IMR-90 (cell line): ENCODE measurements at regions not wholly inside any gene's neighbourhood (a gene's known extent, or its start where the extent isn't known, plus 50 kb on each side); places are given as distances from the start of the nearest gene placed in this dataset.

Experiments
- ATAC-seq: fragments of 200-7000 bp; cut with Tn5 transposase; 2 replicates; pipeline ENCODE4 v1.9.1; 2020; ENCODE audit warnings: low read depth, mild to moderate bottlenecking, moderate library complexity
- BruUV-seq: library from RNA; stranded (reverse); fragments of 400-500 nt; replicated peaks from 2 replicates; lab custom pipeline; 2021; lab: Mats Ljungman, UMichigan
- CTCF ChIA-PET: fragments of 300-600 bp; formaldehyde crosslinking; extraction: SDS; loops from one replicate; lab custom pipeline; 2021; ENCODE audit warnings: antibody characterized with exemption; lab: Yijun Ruan, JAX
- POLR2A ChIA-PET: fragments of 300-600 bp; sonication (Branson Sonifier 250); formaldehyde crosslinking; loops from one replicate; lab custom pipeline; 2022; ENCODE audit warnings: antibody characterized with exemption; ENCODE audit not compliant: unreplicated experiment; lab: Charles Lee
- DNase-seq: peaks from one replicate; pipeline ENCODE4 v3.0.0; 2013
- H2AFZ ChIP-seq: replicated peaks from 2 replicates; pipeline ENCODE3; 2013; ENCODE audit warnings: low read length, mild to moderate bottlenecking; ENCODE audit not compliant: poor library complexity
- H2AK5ac ChIP-seq: 2 replicates; pipeline ENCODE4 v1.6.1; 2013; ENCODE audit warnings: low read depth, low read length, inconsistent platforms
- H2AK9ac ChIP-seq: replicated peaks from 2 replicates; pipeline ENCODE3; 2013; ENCODE audit warnings: mild to moderate bottlenecking, low read depth, low read length, moderate library complexity; ENCODE audit not compliant: poor library complexity
- H2BK120ac ChIP-seq: 2 replicates; pipeline ENCODE4 v1.6.1; 2013; ENCODE audit warnings: low read depth, low read length, inconsistent platforms
- H2BK15ac ChIP-seq: 3 replicates; pipeline ENCODE4 v1.6.1; 2013; ENCODE audit warnings: low read depth, low read length, inconsistent platforms
- H2BK20ac ChIP-seq: 2 replicates; pipeline ENCODE4 v1.6.1; 2013; ENCODE audit warnings: low read depth, mild to moderate bottlenecking, inconsistent platforms, low read length, moderate library complexity
- H2BK5ac ChIP-seq: 2 replicates; pipeline ENCODE4 v1.6.1; 2013; ENCODE audit warnings: mild to moderate bottlenecking, low read depth, low read length, inconsistent platforms; ENCODE audit not compliant: poor library complexity, severe bottlenecking
- H3K14ac ChIP-seq: replicated peaks from 2 replicates; pipeline ENCODE4 v1.6.1; 2013; ENCODE audit warnings: low read depth, low read length, inconsistent platforms
- H3K18ac ChIP-seq: 2 replicates; pipeline ENCODE4 v1.6.1; 2013; ENCODE audit warnings: low read depth, low read length, control low read depth
- H3K23ac ChIP-seq: 2 replicates; pipeline ENCODE4 v1.6.1; 2013; ENCODE audit warnings: low read depth, low read length, inconsistent platforms
- H3K27ac ChIP-seq: 2 replicates; pipeline ENCODE4 v1.5.1; 2013; ENCODE audit warnings: mild to moderate bottlenecking, control low read depth, low read length; ENCODE audit not compliant: insufficient read depth
- H3K27me3 ChIP-seq: 2 replicates; pipeline ENCODE4 v1.6.1; 2013; ENCODE audit warnings: low read length; ENCODE audit not compliant: control insufficient read depth, insufficient read depth
- H3K36me3 ChIP-seq: 2 replicates; pipeline ENCODE4 v1.6.1; 2013; ENCODE audit warnings: low read length, mixed read lengths; ENCODE audit not compliant: control insufficient read depth, insufficient read depth
- H3K4ac ChIP-seq: 2 replicates; pipeline ENCODE4 v1.6.1; 2013; ENCODE audit warnings: low read depth, low read length, inconsistent platforms
- H3K4me1 ChIP-seq: 2 replicates; pipeline ENCODE4 v1.6.1; 2013; ENCODE audit warnings: low read length, mixed read lengths; ENCODE audit not compliant: control insufficient read depth, insufficient read depth
- H3K4me2 ChIP-seq: 2 replicates; pipeline ENCODE4 v1.6.1; 2013; ENCODE audit warnings: low read depth, mild to moderate bottlenecking, control low read depth, low read length, moderate library complexity
- H3K4me3 ChIP-seq: 2 replicates; pipeline ENCODE4 v1.5.1; 2013; ENCODE audit warnings: low read depth, mild to moderate bottlenecking, control low read depth, low read length, moderate library complexity; ENCODE audit not compliant: insufficient read depth
- H3K56ac ChIP-seq: 2 replicates; pipeline ENCODE4 v1.6.1; 2013; ENCODE audit warnings: low read length, inconsistent platforms; ENCODE audit not compliant: insufficient read depth; ENCODE audit errors: extremely low read depth
- H3K79me1 ChIP-seq, 2 experiments: 2 replicates each; pipeline ENCODE4 v1.6.1; 2013; ENCODE audit warnings: low read length in 2 of 2, inconsistent platforms in 1 of 2, low read depth in 1 of 2
- H3K9ac ChIP-seq: 2 replicates; pipeline ENCODE4 v1.6.1; 2013; ENCODE audit warnings: low read depth, low read length, control low read depth
- H3K9me1 ChIP-seq: 2 replicates; pipeline ENCODE4 v1.6.1; 2013; ENCODE audit warnings: low read length, inconsistent platforms; ENCODE audit not compliant: insufficient read depth
- H3K9me3 ChIP-seq: 2 replicates; pipeline ENCODE4 v1.6.1; 2013; ENCODE audit warnings: low read length; ENCODE audit not compliant: control insufficient read depth, insufficient read depth
- H4K20me1 ChIP-seq: 2 replicates; pipeline ENCODE4 v1.6.1; 2013; ENCODE audit warnings: low read length, inconsistent platforms; ENCODE audit not compliant: insufficient read depth
- H4K5ac ChIP-seq: 2 replicates; pipeline ENCODE4 v1.6.1; 2013; ENCODE audit warnings: mild to moderate bottlenecking, low read depth, low read length, control low read depth
- H4K8ac ChIP-seq, 2 experiments: 2 replicates each; pipeline ENCODE4 v1.6.1; 2013; ENCODE audit warnings: low read depth in 2 of 2, low read length in 2 of 2, control low read depth in 1 of 2, inconsistent platforms in 1 of 2
- H4K91ac ChIP-seq: 2 replicates; pipeline ENCODE4 v1.6.1; 2013; ENCODE audit warnings: low read depth, low read length, inconsistent platforms; ENCODE audit not compliant: insufficient read depth
- BHLHE40 ChIP-seq: fragments of 150-350 bp; IDR thresholded peaks from 2 replicates; pipeline ENCODE4 v1.6.1; 2016; ENCODE audit warnings: mild to moderate bottlenecking, low read depth, low read length
- CEBPB ChIP-seq: IDR thresholded peaks from 2 replicates; pipeline ENCODE4 v1.6.1; 2012; ENCODE audit warnings: low read depth, low read length, improper control_type of control experiment
- CHD1 ChIP-seq: IDR thresholded peaks from 2 replicates; pipeline ENCODE4 v1.6.1; 2012; ENCODE audit warnings: low read depth, low read length, improper control_type of control experiment
- FOS ChIP-seq: fragments of 150-350 bp; IDR thresholded peaks from 2 replicates; pipeline ENCODE4 v1.6.1; 2016; ENCODE audit warnings: low read depth, low read length
- MAFK ChIP-seq: IDR thresholded peaks from 2 replicates; pipeline ENCODE4 v1.6.1; 2012; ENCODE audit warnings: low read depth, low read length, improper control_type of control experiment
- MAZ ChIP-seq: IDR thresholded peaks from 2 replicates; pipeline ENCODE4 v1.6.1; 2012; ENCODE audit warnings: low read depth, mild to moderate bottlenecking, low read length, improper control_type of control experiment, moderate library complexity, borderline replicate concordance
- MXI1 ChIP-seq: IDR thresholded peaks from 2 replicates; pipeline ENCODE4 v1.6.1; 2012; ENCODE audit warnings: low read depth, mild to moderate bottlenecking, low read length, moderate library complexity, borderline replicate concordance
- NFE2L2 ChIP-seq: fragments of 150-350 bp; IDR thresholded peaks from 2 replicates; pipeline ENCODE4 v1.6.1; 2016; ENCODE audit warnings: low read depth, mild to moderate bottlenecking, low read length
- POLR2A ChIP-seq: IDR thresholded peaks from 2 replicates; pipeline ENCODE4 v1.6.1; 2012; ENCODE audit warnings: mild to moderate bottlenecking, low read depth, low read length
- RAD21 ChIP-seq: IDR thresholded peaks from 2 replicates; pipeline ENCODE4 v1.6.1; 2012; ENCODE audit warnings: low read length, improper control_type of control experiment
- RCOR1 ChIP-seq: IDR thresholded peaks from 2 replicates; pipeline ENCODE4 v1.6.1; 2012; ENCODE audit warnings: mild to moderate bottlenecking, low read length, improper control_type of control experiment; ENCODE audit not compliant: insufficient replicate concordance
- RFX5 ChIP-seq: IDR thresholded peaks from 2 replicates; pipeline ENCODE4 v1.8.0; 2012; ENCODE audit warnings: low read depth, mild to moderate bottlenecking, low read length, moderate library complexity
- SMC3 ChIP-seq: fragments of 150-350 bp; IDR thresholded peaks from 2 replicates; pipeline ENCODE4 v1.6.1; 2016; ENCODE audit warnings: low read depth, mild to moderate bottlenecking, antibody characterized with exemption, low read length, moderate library complexity
- dilution Hi-C: fragments of 300-500 bp; cut with HindIII; formaldehyde crosslinking; loops from one replicate; pipeline ENCODE4 v1.14.3; 2018; ENCODE audit warnings: low sequenced_read_pairs; ENCODE audit not compliant: unreplicated experiment
- in situ Hi-C: fragments of 300-500 bp; cut with MboI; formaldehyde crosslinking; loops from 3 replicates; pipeline ENCODE4 v1.14.3; 2019; ENCODE audit warnings: low sequenced_read_pairs, inconsistent platforms, mixed read lengths
- intact Hi-C: fragments of 100-400 bp; cut with micrococcal nuclease; formaldehyde crosslinking; loops from 2 replicates; pipeline ENCODE4 v1.10.0; 2022
- TF ChIP-seq, protein P1 (sequence below): conservative IDR thresholded peaks from 2 replicates; pipeline ENCODE4 v1.5.1; 2012; ENCODE audit warnings: mild to moderate bottlenecking, low read depth, low read length, improper control_type of control experiment
- TF ChIP-seq, protein P2 (sequence below): fragments of 150-350 bp; IDR thresholded peaks from 2 replicates; pipeline ENCODE4 v1.6.1; 2017; ENCODE audit warnings: mild to moderate bottlenecking, antibody characterized with exemption, low read length, low read depth
- TF ChIP-seq, protein P3 (sequence below): fragments of 150-350 bp; IDR thresholded peaks from 2 replicates; pipeline ENCODE4 v1.6.1; 2016; ENCODE audit warnings: low read depth, mild to moderate bottlenecking, low read length, moderate library complexity, borderline replicate concordance

DNA sequence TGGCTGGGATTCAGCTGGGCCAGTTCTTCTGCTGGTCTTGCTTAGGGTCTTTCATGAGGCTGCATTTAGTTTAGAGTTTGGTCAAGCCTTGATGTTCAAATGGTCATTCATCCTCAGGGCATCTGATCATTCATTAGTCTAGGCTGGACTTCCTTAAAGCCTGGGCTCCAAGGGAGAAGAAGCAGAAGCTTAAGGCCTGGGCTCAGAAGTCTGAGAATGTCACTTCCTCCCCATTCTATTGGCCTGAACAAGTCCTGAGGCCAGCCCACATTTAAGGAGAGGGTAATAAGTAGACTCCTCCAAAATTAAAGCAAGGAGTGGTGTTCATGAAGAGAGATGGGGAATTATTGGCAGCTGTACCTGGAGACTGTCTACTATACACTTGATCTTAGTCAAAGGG is 193.2 kb upstream of the HABP2 start:
- Histone ChIP-seq H2BK15ac (no peak overlapping the region), H3K14ac (no peak overlapping the region), H2AFZ (no peak overlapping the region), H2BK20ac (no peak overlapping the region), H4K20me1 (no peaks in the 10 kb centered on the region), H3K9me1 (no peaks in the 10 kb centered on the region), H3K4me3 (no peak overlapping the region), H3K4me2 (no peak overlapping the region), H3K4ac (no peak overlapping the region), H3K9me3 (no peaks in the 10 kb centered on the region), H3K56ac (no peak overlapping the region), H3K4me1 (no peaks in the 10 kb centered on the region), H2BK5ac (no peak overlapping the region), H3K79me1 (no peaks in the 10 kb centered on the region), H2BK120ac (no peak overlapping the region), H2AK5ac (no peak overlapping the region), H4K8ac (no peak overlapping the region), H3K36me3 (no peaks in the 10 kb centered on the region), H3K9ac (no peak overlapping the region), H2AK9ac (no peak overlapping the region), H3K18ac (no peak overlapping the region), H3K27me3 (peaks cover 4% of the 10 kb centered on the region), H3K23ac (no peak overlapping the region), H3K27ac (no peak overlapping the region), H4K5ac (no peak overlapping the region), H4K91ac (no peak overlapping the region)
- intact Hi-C loops (no loop called here), dilution Hi-C loops (no loop called here), in situ Hi-C loops (no loop called here)
- BruUV-seq, result no TSS peak
- ChIA-PET POLR2A (no interaction called here), CTCF (no interaction called here)
- no peak for DNase-seq
- TF ChIP-seq MXI1, result no peak
- no peak for TF ChIP-seq RFX5
- TF ChIP-seq, protein P1, sequence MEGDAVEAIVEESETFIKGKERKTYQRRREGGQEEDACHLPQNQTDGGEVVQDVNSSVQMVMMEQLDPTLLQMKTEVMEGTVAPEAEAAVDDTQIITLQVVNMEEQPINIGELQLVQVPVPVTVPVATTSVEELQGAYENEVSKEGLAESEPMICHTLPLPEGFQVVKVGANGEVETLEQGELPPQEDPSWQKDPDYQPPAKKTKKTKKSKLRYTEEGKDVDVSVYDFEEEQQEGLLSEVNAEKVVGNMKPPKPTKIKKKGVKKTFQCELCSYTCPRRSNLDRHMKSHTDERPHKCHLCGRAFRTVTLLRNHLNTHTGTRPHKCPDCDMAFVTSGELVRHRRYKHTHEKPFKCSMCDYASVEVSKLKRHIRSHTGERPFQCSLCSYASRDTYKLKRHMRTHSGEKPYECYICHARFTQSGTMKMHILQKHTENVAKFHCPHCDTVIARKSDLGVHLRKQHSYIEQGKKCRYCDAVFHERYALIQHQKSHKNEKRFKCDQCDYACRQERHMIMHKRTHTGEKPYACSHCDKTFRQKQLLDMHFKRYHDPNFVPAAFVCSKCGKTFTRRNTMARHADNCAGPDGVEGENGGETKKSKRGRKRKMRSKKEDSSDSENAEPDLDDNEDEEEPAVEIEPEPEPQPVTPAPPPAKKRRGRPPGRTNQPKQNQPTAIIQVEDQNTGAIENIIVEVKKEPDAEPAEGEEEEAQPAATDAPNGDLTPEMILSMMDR, result no peak
- no peak for TF ChIP-seq POLR2A
- TF ChIP-seq NFE2L2, result no peak
- TF ChIP-seq MAFK, result no peak
- no peak for TF ChIP-seq CHD1
- TF ChIP-seq MAZ, result no peak
- no peak for TF ChIP-seq CEBPB
- no peak for TF ChIP-seq RCOR1
- no peak for TF ChIP-seq RAD21
- no peak for TF ChIP-seq SMC3
- TF ChIP-seq, protein P2, sequence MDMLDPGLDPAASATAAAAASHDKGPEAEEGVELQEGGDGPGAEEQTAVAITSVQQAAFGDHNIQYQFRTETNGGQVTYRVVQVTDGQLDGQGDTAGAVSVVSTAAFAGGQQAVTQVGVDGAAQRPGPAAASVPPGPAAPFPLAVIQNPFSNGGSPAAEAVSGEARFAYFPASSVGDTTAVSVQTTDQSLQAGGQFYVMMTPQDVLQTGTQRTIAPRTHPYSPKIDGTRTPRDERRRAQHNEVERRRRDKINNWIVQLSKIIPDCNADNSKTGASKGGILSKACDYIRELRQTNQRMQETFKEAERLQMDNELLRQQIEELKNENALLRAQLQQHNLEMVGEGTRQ, result no peak
- TF ChIP-seq BHLHE40, result no peak
- TF ChIP-seq, protein P3, sequence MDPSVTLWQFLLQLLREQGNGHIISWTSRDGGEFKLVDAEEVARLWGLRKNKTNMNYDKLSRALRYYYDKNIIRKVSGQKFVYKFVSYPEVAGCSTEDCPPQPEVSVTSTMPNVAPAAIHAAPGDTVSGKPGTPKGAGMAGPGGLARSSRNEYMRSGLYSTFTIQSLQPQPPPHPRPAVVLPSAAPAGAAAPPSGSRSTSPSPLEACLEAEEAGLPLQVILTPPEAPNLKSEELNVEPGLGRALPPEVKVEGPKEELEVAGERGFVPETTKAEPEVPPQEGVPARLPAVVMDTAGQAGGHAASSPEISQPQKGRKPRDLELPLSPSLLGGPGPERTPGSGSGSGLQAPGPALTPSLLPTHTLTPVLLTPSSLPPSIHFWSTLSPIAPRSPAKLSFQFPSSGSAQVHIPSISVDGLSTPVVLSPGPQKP, result no peak
- TF ChIP-seq FOS, result no peak
- ATAC-seq, result no peak
